IMR-90 (cell line): ENCODE measurements at regions not wholly inside any gene's neighbourhood (a gene's known extent, or its start where the extent isn't known, plus 50 kb on each side); places are given as distances from the start of the nearest gene placed in this dataset.

Experiments
- ATAC-seq: fragments of 200-7000 bp; cut with Tn5 transposase; 2 replicates; pipeline ENCODE4 v1.9.1; 2020; ENCODE audit warnings: low read depth, mild to moderate bottlenecking, moderate library complexity
- BruUV-seq: library from RNA; stranded (reverse); fragments of 400-500 nt; replicated peaks from 2 replicates; lab custom pipeline; 2021; lab: Mats Ljungman, UMichigan
- CTCF ChIA-PET: fragments of 300-600 bp; formaldehyde crosslinking; extraction: SDS; loops from one replicate; lab custom pipeline; 2021; ENCODE audit warnings: antibody characterized with exemption; lab: Yijun Ruan, JAX
- POLR2A ChIA-PET: fragments of 300-600 bp; sonication (Branson Sonifier 250); formaldehyde crosslinking; loops from one replicate; lab custom pipeline; 2022; ENCODE audit warnings: antibody characterized with exemption; ENCODE audit not compliant: unreplicated experiment; lab: Charles Lee
- DNase-seq: peaks from one replicate; pipeline ENCODE4 v3.0.0; 2013
- H2AFZ ChIP-seq: replicated peaks from 2 replicates; pipeline ENCODE3; 2013; ENCODE audit warnings: low read length, mild to moderate bottlenecking; ENCODE audit not compliant: poor library complexity
- H2AK5ac ChIP-seq: 2 replicates; pipeline ENCODE4 v1.6.1; 2013; ENCODE audit warnings: low read depth, low read length, inconsistent platforms
- H2AK9ac ChIP-seq: replicated peaks from 2 replicates; pipeline ENCODE3; 2013; ENCODE audit warnings: mild to moderate bottlenecking, low read depth, low read length, moderate library complexity; ENCODE audit not compliant: poor library complexity
- H2BK120ac ChIP-seq: 2 replicates; pipeline ENCODE4 v1.6.1; 2013; ENCODE audit warnings: low read depth, low read length, inconsistent platforms
- H2BK15ac ChIP-seq: 3 replicates; pipeline ENCODE4 v1.6.1; 2013; ENCODE audit warnings: low read depth, low read length, inconsistent platforms
- H2BK20ac ChIP-seq: 2 replicates; pipeline ENCODE4 v1.6.1; 2013; ENCODE audit warnings: low read depth, mild to moderate bottlenecking, inconsistent platforms, low read length, moderate library complexity
- H2BK5ac ChIP-seq: 2 replicates; pipeline ENCODE4 v1.6.1; 2013; ENCODE audit warnings: mild to moderate bottlenecking, low read depth, low read length, inconsistent platforms; ENCODE audit not compliant: poor library complexity, severe bottlenecking
- H3K14ac ChIP-seq: replicated peaks from 2 replicates; pipeline ENCODE4 v1.6.1; 2013; ENCODE audit warnings: low read depth, low read length, inconsistent platforms
- H3K18ac ChIP-seq: 2 replicates; pipeline ENCODE4 v1.6.1; 2013; ENCODE audit warnings: low read depth, low read length, control low read depth
- H3K23ac ChIP-seq: 2 replicates; pipeline ENCODE4 v1.6.1; 2013; ENCODE audit warnings: low read depth, low read length, inconsistent platforms
- H3K27ac ChIP-seq: 2 replicates; pipeline ENCODE4 v1.5.1; 2013; ENCODE audit warnings: mild to moderate bottlenecking, control low read depth, low read length; ENCODE audit not compliant: insufficient read depth
- H3K27me3 ChIP-seq: 2 replicates; pipeline ENCODE4 v1.6.1; 2013; ENCODE audit warnings: low read length; ENCODE audit not compliant: control insufficient read depth, insufficient read depth
- H3K36me3 ChIP-seq: 2 replicates; pipeline ENCODE4 v1.6.1; 2013; ENCODE audit warnings: low read length, mixed read lengths; ENCODE audit not compliant: control insufficient read depth, insufficient read depth
- H3K4ac ChIP-seq: 2 replicates; pipeline ENCODE4 v1.6.1; 2013; ENCODE audit warnings: low read depth, low read length, inconsistent platforms
- H3K4me1 ChIP-seq: 2 replicates; pipeline ENCODE4 v1.6.1; 2013; ENCODE audit warnings: low read length, mixed read lengths; ENCODE audit not compliant: control insufficient read depth, insufficient read depth
- H3K4me2 ChIP-seq: 2 replicates; pipeline ENCODE4 v1.6.1; 2013; ENCODE audit warnings: low read depth, mild to moderate bottlenecking, control low read depth, low read length, moderate library complexity
- H3K4me3 ChIP-seq: 2 replicates; pipeline ENCODE4 v1.5.1; 2013; ENCODE audit warnings: low read depth, mild to moderate bottlenecking, control low read depth, low read length, moderate library complexity; ENCODE audit not compliant: insufficient read depth
- H3K56ac ChIP-seq: 2 replicates; pipeline ENCODE4 v1.6.1; 2013; ENCODE audit warnings: low read length, inconsistent platforms; ENCODE audit not compliant: insufficient read depth; ENCODE audit errors: extremely low read depth
- H3K79me1 ChIP-seq, 2 experiments: 2 replicates each; pipeline ENCODE4 v1.6.1; 2013; ENCODE audit warnings: low read length in 2 of 2, inconsistent platforms in 1 of 2, low read depth in 1 of 2
- H3K9ac ChIP-seq: 2 replicates; pipeline ENCODE4 v1.6.1; 2013; ENCODE audit warnings: low read depth, low read length, control low read depth
- H3K9me1 ChIP-seq: 2 replicates; pipeline ENCODE4 v1.6.1; 2013; ENCODE audit warnings: low read length, inconsistent platforms; ENCODE audit not compliant: insufficient read depth
- H3K9me3 ChIP-seq: 2 replicates; pipeline ENCODE4 v1.6.1; 2013; ENCODE audit warnings: low read length; ENCODE audit not compliant: control insufficient read depth, insufficient read depth
- H4K20me1 ChIP-seq: 2 replicates; pipeline ENCODE4 v1.6.1; 2013; ENCODE audit warnings: low read length, inconsistent platforms; ENCODE audit not compliant: insufficient read depth
- H4K5ac ChIP-seq: 2 replicates; pipeline ENCODE4 v1.6.1; 2013; ENCODE audit warnings: mild to moderate bottlenecking, low read depth, low read length, control low read depth
- H4K8ac ChIP-seq, 2 experiments: 2 replicates each; pipeline ENCODE4 v1.6.1; 2013; ENCODE audit warnings: low read depth in 2 of 2, low read length in 2 of 2, control low read depth in 1 of 2, inconsistent platforms in 1 of 2
- H4K91ac ChIP-seq: 2 replicates; pipeline ENCODE4 v1.6.1; 2013; ENCODE audit warnings: low read depth, low read length, inconsistent platforms; ENCODE audit not compliant: insufficient read depth
- MAFK ChIP-seq: IDR thresholded peaks from 2 replicates; pipeline ENCODE4 v1.6.1; 2012; ENCODE audit warnings: low read depth, low read length, improper control_type of control experiment
- MAZ ChIP-seq: IDR thresholded peaks from 2 replicates; pipeline ENCODE4 v1.6.1; 2012; ENCODE audit warnings: low read depth, mild to moderate bottlenecking, low read length, improper control_type of control experiment, moderate library complexity, borderline replicate concordance
- WGBS, 2 experiments: methylation state at CpG; one replicate each; pipeline versions ENCODE4 v1.1.5 to v1.1.7; 2013; ENCODE audit warnings: missing lambda C conversion rate in 2 of 2; ENCODE audit not compliant: insufficient read length in 1 of 2; ENCODE audit errors: extremely low coverage in 2 of 2; 5-methylcytosine and 5-hydroxymethylcytosine counted together
- dilution Hi-C: fragments of 300-500 bp; cut with HindIII; formaldehyde crosslinking; loops from one replicate; pipeline ENCODE4 v1.14.3; 2018; ENCODE audit warnings: low sequenced_read_pairs; ENCODE audit not compliant: unreplicated experiment
- in situ Hi-C: fragments of 300-500 bp; cut with MboI; formaldehyde crosslinking; loops from 3 replicates; pipeline ENCODE4 v1.14.3; 2019; ENCODE audit warnings: low sequenced_read_pairs, inconsistent platforms, mixed read lengths
- intact Hi-C: fragments of 100-400 bp; cut with micrococcal nuclease; formaldehyde crosslinking; loops from 2 replicates; pipeline ENCODE4 v1.10.0; 2022

- DNase-seq, result no peak
- Histone ChIP-seq H3K4me3 (no peak overlapping the region), H3K27me3 (no peaks in the 10 kb centered on the region), H2AFZ (no peak overlapping the region), H3K18ac (no peak overlapping the region), H3K23ac (no peak overlapping the region), H3K9ac (no peak overlapping the region), H3K4ac (no peak overlapping the region), H3K9me1 (no peaks in the 10 kb centered on the region), H3K14ac (no peak overlapping the region), H3K4me1 (no peaks in the 10 kb centered on the region), H3K79me1 (no peaks in the 10 kb centered on the region), H4K8ac (no peak overlapping the region), H2AK9ac (no peak overlapping the region), H3K36me3 (no peaks in the 10 kb centered on the region), H3K9me3 (peaks cover 2% of the 10 kb centered on the region; the same call in 1 of the 2 replicates), H3K27ac (no peak overlapping the region), H3K4me2 (no peak overlapping the region), H2BK15ac (no peak overlapping the region), H3K56ac (no peak overlapping the region), H2BK5ac (no peak overlapping the region), H2BK120ac (no peak overlapping the region), H4K20me1 (no peaks in the 10 kb centered on the region), H4K5ac (no peak overlapping the region), H4K91ac (no peak overlapping the region), H2AK5ac (no peak overlapping the region), H2BK20ac (no peak overlapping the region)
- in situ Hi-C loops (no loop called here), dilution Hi-C loops (no loop called here), intact Hi-C loops (no loop called here)
- no TSS peak for BruUV-seq
- ChIA-PET CTCF (no interaction called here), POLR2A (no interaction called here)
- ATAC-seq, result no peak
- TF ChIP-seq MAZ, result no peak
- TF ChIP-seq MAFK, result no peak
- WGBS, 2 experiments, result no CpG with 5 or more reads among the region's 1 CpG
Measured at GRCh38 chr2:13758412-13758811, 874.1 kb upstream of the LRATD1 start.
